OCI-LY7 (cell line): ENCODE measurements at regions not wholly inside any gene's neighbourhood (a gene's known extent, or its start where the extent isn't known, plus 50 kb on each side); places are given as distances from the start of the nearest gene placed in this dataset.
"Not testable (repeated sequence)": the region's sequence is repeated elsewhere in the genome, so short reads cannot be mapped to it uniquely, and the experiment has no call there.

Source experiments
- BruUV-seq: library from RNA; stranded (reverse); fragments of 400-500 nt; replicated peaks from 2 replicates; lab custom pipeline; 2021; lab: Mats Ljungman, UMichigan
- CTCF ChIA-PET: fragments of 300-600 bp; sonication (Branson Sonifier 250); formaldehyde crosslinking; loops from one replicate; lab custom pipeline; 2022; ENCODE audit warnings: antibody characterized with exemption; ENCODE audit not compliant: unreplicated experiment; lab: Charles Lee
- POLR2A ChIA-PET: fragments of 300-600 bp; sonication (Branson Sonifier 250); formaldehyde crosslinking; loops from one replicate; lab custom pipeline; 2022; ENCODE audit warnings: antibody characterized with exemption; lab: Charles Lee
- DNase-seq: peaks from one replicate; pipeline ENCODE4 v3.0.0-alpha.2; 2015; ENCODE audit warnings: low spot score
- H2AFZ ChIP-seq: fragments of 200-600 bp; sonication (generic), shearing (Covaris generic); 2 replicates; pipeline ENCODE4 v1.6.1; 2014; ENCODE audit warnings: mild to moderate bottlenecking, antibody characterized with exemption, low read length, moderate library complexity
- H3K27ac ChIP-seq: fragments of 200-600 bp; sonication (generic); 2 replicates; pipeline ENCODE4 v1.5.1; 2014; ENCODE audit warnings: mixed run types, low read depth, mild to moderate bottlenecking, moderate library complexity, low read length, inconsistent platforms; ENCODE audit not compliant: poor library complexity, severe bottlenecking
- H3K36me3 ChIP-seq: fragments of 200-600 bp; sonication (generic); 2 replicates; pipeline ENCODE4 v1.6.1; 2014; ENCODE audit warnings: mild to moderate bottlenecking, antibody characterized with exemption, low read length, moderate library complexity, mixed read lengths; ENCODE audit not compliant: insufficient read depth
- H3K4me1 ChIP-seq: fragments of 200-600 bp; sonication (generic); 2 replicates; pipeline ENCODE4 v1.5.1; 2014; ENCODE audit warnings: mild to moderate bottlenecking, low read length; ENCODE audit not compliant: insufficient read depth, poor library complexity, severe bottlenecking
- H3K4me2 ChIP-seq: fragments of 200-600 bp; sonication (generic); 2 replicates; pipeline ENCODE4 v1.6.1; 2014; ENCODE audit warnings: mild to moderate bottlenecking, low read length
- H3K4me3 ChIP-seq: fragments of 200-600 bp; sonication (generic); 2 replicates; pipeline ENCODE4 v1.5.1; 2014; ENCODE audit warnings: mild to moderate bottlenecking, low read depth, low read length; ENCODE audit not compliant: poor library complexity, severe bottlenecking
- H3K79me2 ChIP-seq: fragments of 200-600 bp; sonication (generic); 2 replicates; pipeline ENCODE4 v1.6.1; 2016; ENCODE audit warnings: low read depth, mild to moderate bottlenecking, low read length, moderate library complexity, mixed read lengths; ENCODE audit not compliant: insufficient read depth
- H3K9me2 ChIP-seq: fragments of 200-600 bp; sonication (generic); 2 replicates; pipeline ENCODE4 v1.6.1; 2016; ENCODE audit warnings: mild to moderate bottlenecking, low read length, mixed read lengths; ENCODE audit not compliant: insufficient read depth
- H3K9me3 ChIP-seq: fragments of 200-600 bp; sonication (generic); 2 replicates; pipeline ENCODE4 v1.6.1; 2014; ENCODE audit warnings: mild to moderate bottlenecking, mixed run types, low read length, mixed read lengths
- H4K20me1 ChIP-seq: fragments of 200-600 bp; sonication (generic); 2 replicates; pipeline ENCODE4 v1.6.1; 2014; ENCODE audit warnings: mild to moderate bottlenecking, antibody characterized with exemption, low read length, moderate library complexity, mixed read lengths; ENCODE audit not compliant: insufficient read depth
- CTCF ChIP-seq: fragments of 200-600 bp; sonication (generic); conservative IDR thresholded peaks from 2 replicates; pipeline ENCODE4 v1.5.1; 2014; ENCODE audit warnings: mild to moderate bottlenecking, antibody characterized with exemption, low read length, moderate library complexity, mixed read lengths
- EZH2phosphoT487 ChIP-seq: fragments of 200-600 bp; sonication (generic); IDR thresholded peaks from 2 replicates; pipeline ENCODE4 v1.6.1; 2018; ENCODE audit warnings: low read depth, borderline replicate concordance, mild to moderate bottlenecking, mixed run types, antibody characterized with exemption, low read length, moderate library complexity, mixed read lengths
- intact Hi-C: fragments of 100-400 bp; cut with micrococcal nuclease; formaldehyde crosslinking; loops from one replicate; pipeline ENCODE4 v1.10.0; 2022; ENCODE audit not compliant: unreplicated experiment

- no peaks in the 10 kb centered on the region for H3K9me2 ChIP-seq
- no peak overlapping the region for H2AFZ ChIP-seq
- H3K4me1 ChIP-seq = no peaks in the 10 kb centered on the region
- POLR2A ChIA-PET = no interaction called here
- TF ChIP-seq EZH2phosphoT487 = no peak
- TF ChIP-seq CTCF = peak; percentile 47
- intact Hi-C loops = no loop called here
- peak; percentile 1 for DNase-seq
- no TSS peak for BruUV-seq
- H3K27ac ChIP-seq = no peak overlapping the region
- CTCF ChIA-PET = no interaction called here
- no peaks in the 10 kb centered on the region for H3K36me3 ChIP-seq
- H3K9me3 ChIP-seq = no peaks in the 10 kb centered on the region
- no peaks in the 10 kb centered on the region for H4K20me1 ChIP-seq
- H3K79me2 ChIP-seq = no peaks in the 10 kb centered on the region
- no peak overlapping the region for H3K4me3 ChIP-seq
- H3K4me2 ChIP-seq = no peak overlapping the region
Observed at GRCh38 chr6:67009818-67010217, 1302.8 kb upstream of the EYS start.

- POLR2A ChIA-PET = no interaction called here
- Histone ChIP-seq H3K4me2 (no peak overlapping the region), H3K9me2 (no peaks in the 10 kb centered on the region), H3K79me2 (no peaks in the 10 kb centered on the region), H3K4me1 (no peaks in the 10 kb centered on the region), H3K4me3 (no peak overlapping the region), H3K27ac (no peak overlapping the region), H2AFZ (no peak overlapping the region), H4K20me1 (no peaks in the 10 kb centered on the region), H3K36me3 (no peaks in the 10 kb centered on the region), H3K9me3 (no peaks in the 10 kb centered on the region)
- TF ChIP-seq CTCF (no peak), EZH2phosphoT487 (no peak)
- BruUV-seq = no TSS peak
- CTCF ChIA-PET = no interaction called here
- no peak for DNase-seq
- intact Hi-C loops = no loop called here
Observed at GRCh38 chr6:67003844-67004243, 1296.8 kb upstream of the EYS start.

DNA sequence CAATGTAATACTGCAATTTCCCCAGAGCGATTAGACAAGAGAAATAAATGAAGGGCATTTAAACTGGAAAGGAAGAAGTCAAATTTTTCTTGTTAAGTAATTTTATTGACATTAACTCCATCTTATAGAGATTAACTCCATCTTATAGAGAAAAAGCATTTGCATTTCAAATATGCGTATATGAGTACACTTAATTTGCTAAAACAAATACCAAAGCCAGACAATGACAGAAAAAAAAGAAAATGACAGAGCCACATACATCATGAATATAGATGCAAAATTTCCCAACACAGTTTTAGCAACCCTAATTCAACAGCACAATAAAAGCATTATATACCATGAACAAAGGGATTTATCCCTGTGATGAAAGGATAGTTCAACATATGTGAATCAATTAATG lies 1293.1 kb upstream of the EYS start:
- H3K9me3 ChIP-seq = no peaks in the 10 kb centered on the region; the same call in 1 of the 2 replicates
- no peak overlapping the region for H3K4me2 ChIP-seq
- H3K79me2 ChIP-seq = no peaks in the 10 kb centered on the region
- H3K9me2 ChIP-seq = no peaks in the 10 kb centered on the region
- H2AFZ ChIP-seq = no peak overlapping the region
- H3K27ac ChIP-seq = no peak overlapping the region
- TF ChIP-seq EZH2phosphoT487 = no peak
- no peak for TF ChIP-seq CTCF
- no peaks in the 10 kb centered on the region for H4K20me1 ChIP-seq
- no peaks in the 10 kb centered on the region for H3K4me1 ChIP-seq
- intact Hi-C loops = no loop called here
- no TSS peak for BruUV-seq
- CTCF ChIA-PET = no interaction called here
- H3K4me3 ChIP-seq = no peak overlapping the region
- no peak for DNase-seq
- H3K36me3 ChIP-seq = no peaks in the 10 kb centered on the region
- POLR2A ChIA-PET = no interaction called here

DNA sequence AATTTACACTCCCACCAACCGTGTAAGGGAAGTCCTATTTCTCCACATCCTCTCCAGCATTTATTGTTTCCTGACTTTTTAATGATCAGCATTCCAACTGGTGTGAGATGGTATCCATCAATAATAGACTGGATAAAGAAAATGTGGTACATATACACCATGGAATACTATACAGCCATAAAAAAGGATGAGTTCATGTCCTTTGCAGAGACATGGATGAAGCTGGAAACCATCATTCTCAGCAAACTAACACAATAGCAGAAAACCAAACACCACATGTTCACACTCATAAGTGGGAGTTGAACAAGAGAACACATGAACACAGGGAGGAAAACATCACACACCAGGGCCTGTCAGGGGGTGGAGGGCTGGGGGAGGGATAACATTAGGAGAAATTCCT lies 1290.6 kb upstream of the EYS start:
- intact Hi-C loops, H3K79me2 ChIP-seq, BruUV-seq, H3K4me1 ChIP-seq, H3K4me2 ChIP-seq, H3K4me3 ChIP-seq, CTCF ChIA-PET, H4K20me1 ChIP-seq, H3K9me2 ChIP-seq, H3K36me3 ChIP-seq, H3K9me3 ChIP-seq, H2AFZ ChIP-seq, DNase-seq, H3K27ac ChIP-seq: not testable (repeated sequence)
- POLR2A ChIA-PET = interaction anchor here (0.6 kb wide), 1 partner anchor 1491 kb away, joined by 5 read pairs; no protein-coding TSS in a partner anchor
